MM.1S (cell line): ENCODE measurements at regions not wholly inside any gene's neighbourhood (a gene's known extent, or its start where the extent isn't known, plus 50 kb on each side); places are given as distances from the start of the nearest gene placed in this dataset.

ENCODE experiments used
- DNase-seq: peaks from one replicate; pipeline ENCODE4 v3.0.0-alpha.2; 2015
- H2AFZ ChIP-seq: fragments of 300-600 bp; sonication (generic); 2 replicates; pipeline ENCODE4 v1.6.0; 2016; ENCODE audit warnings: antibody characterized with exemption, low read length
- H3F3A ChIP-seq: fragments of 300-600 bp; sonication (generic); 2 replicates; pipeline ENCODE4 v1.6.1; 2016; ENCODE audit warnings: mild to moderate bottlenecking, antibody characterized with exemption, low read length, moderate library complexity, mixed read lengths; ENCODE audit not compliant: insufficient read depth
- H3K27ac ChIP-seq: fragments of 300-600 bp; sonication (generic); 2 replicates; pipeline ENCODE4 v1.5.1; 2016; ENCODE audit warnings: mild to moderate bottlenecking, low read length
- H3K27me3 ChIP-seq: fragments of 300-600 bp; sonication (generic); replicated peaks from 2 replicates; pipeline ENCODE4 v1.6.0; 2016; ENCODE audit warnings: low read length; ENCODE audit not compliant: insufficient read depth
- H3K36me3 ChIP-seq: fragments of 300-600 bp; sonication (generic); replicated peaks from 2 replicates; pipeline ENCODE4 v1.6.1; 2016; ENCODE audit warnings: mild to moderate bottlenecking, low read length, mixed read lengths; ENCODE audit not compliant: insufficient read depth
- H3K4me1 ChIP-seq: fragments of 300-600 bp; sonication (generic); 2 replicates; pipeline ENCODE4 v1.6.1; 2016; ENCODE audit warnings: low read length, mixed read lengths
- H3K4me2 ChIP-seq: fragments of 300-600 bp; sonication (generic); 2 replicates; pipeline ENCODE4 v1.6.0; 2016; ENCODE audit warnings: low read depth, low read length
- H3K4me3 ChIP-seq: fragments of 300-600 bp; sonication (generic); 2 replicates; pipeline ENCODE4 v1.5.1; 2016; ENCODE audit warnings: low read length, mixed read lengths
- H3K79me2 ChIP-seq: fragments of 300-600 bp; sonication (generic); 2 replicates; pipeline ENCODE4 v1.6.1; 2016; ENCODE audit warnings: mixed run types, low read length, mixed read lengths
- H3K9ac ChIP-seq: fragments of 300-600 bp; sonication (generic); 2 replicates; pipeline ENCODE4 v1.6.1; 2016; ENCODE audit warnings: low read length, mixed read lengths
- H3K9me2 ChIP-seq: fragments of 300-600 bp; sonication (generic); replicated peaks from 2 replicates; pipeline ENCODE4 v1.6.1; 2016; ENCODE audit warnings: mild to moderate bottlenecking, low read length, mixed read lengths; ENCODE audit not compliant: insufficient read depth
- H3K9me3 ChIP-seq: fragments of 300-600 bp; sonication (generic); replicated peaks from 2 replicates; pipeline ENCODE4 v1.6.1; 2016; ENCODE audit warnings: mild to moderate bottlenecking, low read length, mixed read lengths; ENCODE audit not compliant: insufficient read depth
- H4K20me1 ChIP-seq: fragments of 300-600 bp; sonication (generic); 2 replicates; pipeline ENCODE4 v1.6.1; 2016; ENCODE audit warnings: mild to moderate bottlenecking, low read length, moderate library complexity, mixed read lengths; ENCODE audit not compliant: insufficient read depth
- EZH2 ChIP-seq: fragments of 300-600 bp; sonication (generic); optimal IDR thresholded peaks from 2 replicates; pipeline ENCODE3; 2017; ENCODE audit warnings: low read depth, mild to moderate bottlenecking, antibody characterized with exemption, low read length, mixed read lengths
- EZH2phosphoT487 ChIP-seq: fragments of 300-600 bp; sonication (generic); IDR thresholded peaks from 2 replicates; pipeline ENCODE4 v1.6.1; 2018; ENCODE audit warnings: antibody characterized with exemption, low read length
- TF ChIP-seq, protein P1 (sequence below): fragments of 300-600 bp; sonication (generic); IDR thresholded peaks from 2 replicates; pipeline ENCODE4 v1.5.1; 2016; ENCODE audit warnings: antibody characterized with exemption, low read length, mixed read lengths

DNA sequence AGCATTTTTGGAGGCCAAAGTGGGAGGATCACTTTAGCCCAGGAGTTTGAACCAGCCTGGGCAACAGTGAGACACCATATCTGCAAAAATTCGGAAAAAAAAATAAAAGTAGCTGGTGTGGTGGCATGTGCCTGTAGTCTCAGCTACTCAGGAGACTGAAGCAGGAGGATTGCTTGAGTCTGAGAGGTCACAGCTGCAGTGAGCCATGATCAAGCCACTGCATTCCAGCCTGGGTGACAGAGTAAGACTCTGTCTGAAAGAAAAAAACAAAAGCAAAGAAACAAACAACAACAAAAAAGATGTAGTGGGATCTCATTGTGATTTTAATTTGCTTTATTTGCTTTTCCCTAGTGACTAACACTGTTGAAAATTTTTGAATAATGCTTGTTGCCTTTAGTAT lies 394.7 kb upstream of the KLHL1 start:
- Histone ChIP-seq H3K27me3 (no peaks in the 10 kb centered on the region), H3K79me2 (no peaks in the 10 kb centered on the region), H2AFZ (no peak overlapping the region), H3F3A (no peaks in the 10 kb centered on the region), H3K36me3 (no peaks in the 10 kb centered on the region), H3K9ac (no peak overlapping the region), H3K9me3 (no peaks in the 10 kb centered on the region), H3K4me2 (no peak overlapping the region), H4K20me1 (no peaks in the 10 kb centered on the region), H3K27ac (no peak overlapping the region), H3K4me3 (no peak overlapping the region), H3K4me1 (no peaks in the 10 kb centered on the region), H3K9me2 (no peaks in the 10 kb centered on the region)
- no peak for DNase-seq
- TF ChIP-seq, protein P1, sequence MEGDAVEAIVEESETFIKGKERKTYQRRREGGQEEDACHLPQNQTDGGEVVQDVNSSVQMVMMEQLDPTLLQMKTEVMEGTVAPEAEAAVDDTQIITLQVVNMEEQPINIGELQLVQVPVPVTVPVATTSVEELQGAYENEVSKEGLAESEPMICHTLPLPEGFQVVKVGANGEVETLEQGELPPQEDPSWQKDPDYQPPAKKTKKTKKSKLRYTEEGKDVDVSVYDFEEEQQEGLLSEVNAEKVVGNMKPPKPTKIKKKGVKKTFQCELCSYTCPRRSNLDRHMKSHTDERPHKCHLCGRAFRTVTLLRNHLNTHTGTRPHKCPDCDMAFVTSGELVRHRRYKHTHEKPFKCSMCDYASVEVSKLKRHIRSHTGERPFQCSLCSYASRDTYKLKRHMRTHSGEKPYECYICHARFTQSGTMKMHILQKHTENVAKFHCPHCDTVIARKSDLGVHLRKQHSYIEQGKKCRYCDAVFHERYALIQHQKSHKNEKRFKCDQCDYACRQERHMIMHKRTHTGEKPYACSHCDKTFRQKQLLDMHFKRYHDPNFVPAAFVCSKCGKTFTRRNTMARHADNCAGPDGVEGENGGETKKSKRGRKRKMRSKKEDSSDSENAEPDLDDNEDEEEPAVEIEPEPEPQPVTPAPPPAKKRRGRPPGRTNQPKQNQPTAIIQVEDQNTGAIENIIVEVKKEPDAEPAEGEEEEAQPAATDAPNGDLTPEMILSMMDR, result no peak
- TF ChIP-seq EZH2phosphoT487 (no peak), EZH2 (no peak)

DNA sequence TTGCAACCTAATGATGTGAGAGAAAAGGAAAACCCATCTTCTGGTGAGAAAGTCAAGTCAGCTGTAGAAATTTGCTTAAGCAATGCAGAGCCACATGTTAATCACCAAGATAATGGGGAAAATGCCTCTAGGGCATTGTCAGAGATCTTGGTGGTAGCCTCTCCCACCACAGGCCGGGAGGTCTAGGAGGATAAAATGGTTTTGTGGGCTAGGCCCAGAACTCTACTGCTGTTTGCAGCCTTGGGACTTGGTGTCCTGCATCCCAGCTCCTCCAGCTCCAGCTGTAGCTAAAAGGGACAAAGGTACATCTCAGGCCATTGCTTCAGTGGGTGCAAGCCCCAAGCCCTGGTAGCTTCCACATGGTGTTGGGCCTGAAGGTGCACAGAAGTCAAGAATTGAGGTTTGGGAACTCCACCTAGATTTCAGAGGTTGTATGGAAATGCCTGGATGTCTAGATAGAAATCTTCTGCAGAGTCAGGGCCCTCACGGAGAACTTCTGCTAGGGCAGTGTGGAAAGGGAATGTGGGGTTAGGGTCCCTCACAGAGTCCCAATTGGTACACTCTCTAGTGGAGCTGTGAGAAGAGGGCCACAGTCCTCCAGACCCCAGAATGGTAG lies 382.2 kb upstream of the KLHL1 start:
- H3K9ac ChIP-seq, result no peak overlapping the region
- H3K79me2 ChIP-seq, result no peaks in the 10 kb centered on the region
- H3F3A ChIP-seq, result no peaks in the 10 kb centered on the region
- H3K27ac ChIP-seq, result no peak overlapping the region
- H3K9me2 ChIP-seq, result no peaks in the 10 kb centered on the region
- H3K4me1 ChIP-seq, result no peaks in the 10 kb centered on the region
- H4K20me1 ChIP-seq, result no peaks in the 10 kb centered on the region
- no peak overlapping the region for H3K4me3 ChIP-seq
- TF ChIP-seq EZH2 (no peak), EZH2phosphoT487 (no peak)
- TF ChIP-seq, protein P1, result no peak
- H3K4me2 ChIP-seq, result no peak overlapping the region
- no peaks in the 10 kb centered on the region for H3K9me3 ChIP-seq
- H3K27me3 ChIP-seq, result no peaks in the 10 kb centered on the region
- DNase-seq, result no peak
- no peaks in the 10 kb centered on the region for H3K36me3 ChIP-seq
- no peak overlapping the region for H2AFZ ChIP-seq

DNA sequence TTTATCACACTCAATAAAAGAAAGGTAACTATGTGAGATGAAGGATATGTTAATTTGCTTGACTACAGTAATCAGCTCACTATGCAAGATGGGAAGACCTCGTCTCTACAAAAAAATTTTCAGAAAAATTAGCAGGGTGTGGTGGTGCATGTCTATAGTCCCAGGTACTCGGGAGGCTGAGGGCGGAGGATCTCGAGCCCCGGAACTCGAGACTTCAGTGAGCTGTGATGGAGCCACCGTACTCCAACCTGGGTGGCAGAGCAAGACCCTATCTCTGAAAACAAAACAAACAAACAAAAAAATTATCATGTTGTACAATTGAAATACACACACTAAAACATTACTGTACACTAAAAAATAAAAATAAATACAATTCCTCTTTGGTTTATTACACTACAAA lies 376.7 kb upstream of the KLHL1 start:
- no peaks in the 10 kb centered on the region for H4K20me1 ChIP-seq
- no peaks in the 10 kb centered on the region for H3K36me3 ChIP-seq
- H3K9ac ChIP-seq, result no peak overlapping the region
- TF ChIP-seq, protein P1, result no peak
- TF ChIP-seq EZH2phosphoT487, result no peak
- TF ChIP-seq EZH2, result no peak
- H3K27me3 ChIP-seq, result no peaks in the 10 kb centered on the region
- no peaks in the 10 kb centered on the region for H3K79me2 ChIP-seq
- H3K9me2 ChIP-seq, result no peaks in the 10 kb centered on the region
- no peak overlapping the region for H3K27ac ChIP-seq
- no peak overlapping the region for H2AFZ ChIP-seq
- no peak for DNase-seq
- H3K4me2 ChIP-seq, result no peak overlapping the region
- no peaks in the 10 kb centered on the region for H3F3A ChIP-seq
- H3K4me3 ChIP-seq, result no peak overlapping the region
- H3K4me1 ChIP-seq, result no peaks in the 10 kb centered on the region
- H3K9me3 ChIP-seq, result no peaks in the 10 kb centered on the region
